HCT116 (cell line): ENCODE measurements at regions not wholly inside any gene's neighbourhood (a gene's known extent, or its start where the extent isn't known, plus 50 kb on each side); places are given as distances from the start of the nearest gene placed in this dataset.

Experiments
- ELF1 ChIP-seq: IDR thresholded peaks from 2 replicates; pipeline ENCODE4 v1.6.1; 2012; ENCODE audit warnings: low read depth, borderline replicate concordance
- POLR2A ChIP-seq: IDR thresholded peaks from 2 replicates; pipeline ENCODE4 v1.7.0; 2011; ENCODE audit warnings: borderline replicate concordance; ENCODE audit not compliant: insufficient read depth, insufficient read length; ENCODE audit errors: extremely low read depth
- POLR2AphosphoS5 ChIP-seq: IDR thresholded peaks from 2 replicates; pipeline ENCODE4 v1.6.1; 2011; ENCODE audit warnings: mild to moderate bottlenecking, low read depth, low read length, moderate library complexity
- RAD21 ChIP-seq: IDR thresholded peaks from 2 replicates; pipeline ENCODE4 v1.6.1; 2012; ENCODE audit warnings: low read depth, mild to moderate bottlenecking
- SP1 ChIP-seq: IDR thresholded peaks from 2 replicates; pipeline ENCODE4 v1.6.1; 2012; ENCODE audit warnings: low read depth
- YY1 ChIP-seq: IDR thresholded peaks from 2 replicates; pipeline ENCODE4 v1.6.1; 2011; ENCODE audit warnings: low read length, low read depth, moderate library complexity, mild to moderate bottlenecking; ENCODE audit not compliant: insufficient replicate concordance; ENCODE audit errors: extremely low read depth
- TF ChIP-seq, protein P1 (sequence below), 3 experiments: fragments of 200-600 bp in 1 of 3; sonication (generic) in 1 of 3; IDR thresholded peaks in 2 of 3; conservative IDR thresholded peaks in 1 of 3; 2 replicates each; pipeline ENCODE4 v1.5.1; 2012 to 2017; ENCODE audit warnings: low read depth in 2 of 3, low read length in 2 of 3, antibody characterized with exemption in 1 of 3, borderline replicate concordance in 1 of 3, control low read depth in 1 of 3, mild to moderate bottlenecking in 1 of 3, mixed read lengths in 1 of 3, mixed run types in 1 of 3, moderate library complexity in 1 of 3; ENCODE audit not compliant: insufficient read depth in 1 of 3
- TF ChIP-seq, protein P2 (sequence below): IDR thresholded peaks from 2 replicates; pipeline ENCODE4 v1.6.1; 2012
- TF ChIP-seq, protein P3 (sequence below): IDR thresholded peaks from 2 replicates; pipeline ENCODE4 v1.6.1; 2012; ENCODE audit warnings: low read depth

DNA sequence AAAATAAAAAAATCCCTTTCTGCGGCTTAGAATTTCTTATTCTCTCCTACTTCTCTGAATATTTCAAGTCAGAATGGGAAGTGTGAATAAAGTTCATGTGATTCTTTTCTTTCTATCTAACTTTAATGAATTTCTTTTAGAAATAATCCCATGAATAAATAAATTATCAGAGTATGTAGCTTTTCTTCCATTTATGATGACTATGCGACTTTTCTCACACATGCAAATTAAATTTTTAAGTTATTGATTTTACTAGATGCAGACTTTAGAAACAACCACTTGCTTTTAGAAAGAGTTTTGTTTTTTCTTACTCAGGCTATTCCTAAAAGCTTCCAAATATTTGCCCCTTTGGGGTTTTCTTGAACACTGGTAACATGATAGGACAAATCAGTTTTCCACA lies 477.7 kb upstream of the AGTR1 start:
- TF ChIP-seq, protein P1, sequence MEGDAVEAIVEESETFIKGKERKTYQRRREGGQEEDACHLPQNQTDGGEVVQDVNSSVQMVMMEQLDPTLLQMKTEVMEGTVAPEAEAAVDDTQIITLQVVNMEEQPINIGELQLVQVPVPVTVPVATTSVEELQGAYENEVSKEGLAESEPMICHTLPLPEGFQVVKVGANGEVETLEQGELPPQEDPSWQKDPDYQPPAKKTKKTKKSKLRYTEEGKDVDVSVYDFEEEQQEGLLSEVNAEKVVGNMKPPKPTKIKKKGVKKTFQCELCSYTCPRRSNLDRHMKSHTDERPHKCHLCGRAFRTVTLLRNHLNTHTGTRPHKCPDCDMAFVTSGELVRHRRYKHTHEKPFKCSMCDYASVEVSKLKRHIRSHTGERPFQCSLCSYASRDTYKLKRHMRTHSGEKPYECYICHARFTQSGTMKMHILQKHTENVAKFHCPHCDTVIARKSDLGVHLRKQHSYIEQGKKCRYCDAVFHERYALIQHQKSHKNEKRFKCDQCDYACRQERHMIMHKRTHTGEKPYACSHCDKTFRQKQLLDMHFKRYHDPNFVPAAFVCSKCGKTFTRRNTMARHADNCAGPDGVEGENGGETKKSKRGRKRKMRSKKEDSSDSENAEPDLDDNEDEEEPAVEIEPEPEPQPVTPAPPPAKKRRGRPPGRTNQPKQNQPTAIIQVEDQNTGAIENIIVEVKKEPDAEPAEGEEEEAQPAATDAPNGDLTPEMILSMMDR (IDR thresholded peaks at IDR 0.05 in 2 of 3, conservative IDR thresholded peaks at IDR 0.05 in 1 of 3; ENCODE audit: borderline replicate concordance in 1 of 3, insufficient read depth in 1 of 3, low read depth in 2 of 3, low read length in 2 of 3) = no peak
- TF ChIP-seq, protein P2, sequence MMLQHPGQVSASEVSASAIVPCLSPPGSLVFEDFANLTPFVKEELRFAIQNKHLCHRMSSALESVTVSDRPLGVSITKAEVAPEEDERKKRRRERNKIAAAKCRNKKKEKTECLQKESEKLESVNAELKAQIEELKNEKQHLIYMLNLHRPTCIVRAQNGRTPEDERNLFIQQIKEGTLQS = no peak
- TF ChIP-seq POLR2AphosphoS5 (no peak), POLR2A (no peak), YY1 (no peak), RAD21 (no peak), SP1 (no peak), ELF1 (no peak)
- TF ChIP-seq, protein P3, sequence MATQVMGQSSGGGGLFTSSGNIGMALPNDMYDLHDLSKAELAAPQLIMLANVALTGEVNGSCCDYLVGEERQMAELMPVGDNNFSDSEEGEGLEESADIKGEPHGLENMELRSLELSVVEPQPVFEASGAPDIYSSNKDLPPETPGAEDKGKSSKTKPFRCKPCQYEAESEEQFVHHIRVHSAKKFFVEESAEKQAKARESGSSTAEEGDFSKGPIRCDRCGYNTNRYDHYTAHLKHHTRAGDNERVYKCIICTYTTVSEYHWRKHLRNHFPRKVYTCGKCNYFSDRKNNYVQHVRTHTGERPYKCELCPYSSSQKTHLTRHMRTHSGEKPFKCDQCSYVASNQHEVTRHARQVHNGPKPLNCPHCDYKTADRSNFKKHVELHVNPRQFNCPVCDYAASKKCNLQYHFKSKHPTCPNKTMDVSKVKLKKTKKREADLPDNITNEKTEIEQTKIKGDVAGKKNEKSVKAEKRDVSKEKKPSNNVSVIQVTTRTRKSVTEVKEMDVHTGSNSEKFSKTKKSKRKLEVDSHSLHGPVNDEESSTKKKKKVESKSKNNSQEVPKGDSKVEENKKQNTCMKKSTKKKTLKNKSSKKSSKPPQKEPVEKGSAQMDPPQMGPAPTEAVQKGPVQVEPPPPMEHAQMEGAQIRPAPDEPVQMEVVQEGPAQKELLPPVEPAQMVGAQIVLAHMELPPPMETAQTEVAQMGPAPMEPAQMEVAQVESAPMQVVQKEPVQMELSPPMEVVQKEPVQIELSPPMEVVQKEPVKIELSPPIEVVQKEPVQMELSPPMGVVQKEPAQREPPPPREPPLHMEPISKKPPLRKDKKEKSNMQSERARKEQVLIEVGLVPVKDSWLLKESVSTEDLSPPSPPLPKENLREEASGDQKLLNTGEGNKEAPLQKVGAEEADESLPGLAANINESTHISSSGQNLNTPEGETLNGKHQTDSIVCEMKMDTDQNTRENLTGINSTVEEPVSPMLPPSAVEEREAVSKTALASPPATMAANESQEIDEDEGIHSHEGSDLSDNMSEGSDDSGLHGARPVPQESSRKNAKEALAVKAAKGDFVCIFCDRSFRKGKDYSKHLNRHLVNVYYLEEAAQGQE = no peak
